SU-DHL-6 (cell line): ENCODE measurements at regions not wholly inside any gene's neighbourhood (a gene's known extent, or its start where the extent isn't known, plus 50 kb on each side); places are given as distances from the start of the nearest gene placed in this dataset.

ENCODE experiments used
- CTCF ChIP-seq: fragments of 200-600 bp; sonication (generic); IDR thresholded peaks from one replicate; pipeline ENCODE4 v1.5.1; 2017; ENCODE audit warnings: antibody characterized with exemption, mild to moderate bottlenecking, low read length, moderate library complexity; ENCODE audit not compliant: insufficient read depth, poor library complexity, severe bottlenecking
- EZH2phosphoT487 ChIP-seq: fragments of 200-600 bp; sonication (generic), shearing (Covaris generic); conservative IDR thresholded peaks from 2 replicates; pipeline ENCODE4 v1.6.1; 2018; ENCODE audit warnings: mild to moderate bottlenecking, antibody characterized with exemption, low read length, moderate library complexity, mixed read lengths

- TF ChIP-seq CTCF, result no peak
- no peak for TF ChIP-seq EZH2phosphoT487
These were observed 278.9 kb upstream of the GATB start for GRCh38 chr4:152039691-152040090.
